HCT116 (cell line): ENCODE measurements at regions not wholly inside any gene's neighbourhood (a gene's known extent, or its start where the extent isn't known, plus 50 kb on each side); places are given as distances from the start of the nearest gene placed in this dataset.

Source experiments
- ATAC-seq: fragments of 200-7000 bp; cut with Tn5 transposase; 2 replicates; pipeline ENCODE4 v1.9.1; 2020; ENCODE audit warnings: mild to moderate bottlenecking, moderate library complexity
- BruUV-seq: library from RNA; stranded (reverse); fragments of 400-500 nt; replicated peaks from 2 replicates; lab custom pipeline; 2021; lab: Mats Ljungman, UMichigan
- CTCF ChIA-PET: fragments of 300-600 bp; sonication (Branson Sonifier 250); formaldehyde crosslinking; loops from one replicate; lab custom pipeline; 2021; ENCODE audit warnings: antibody characterized with exemption; lab: Charles Lee
- POLR2A ChIA-PET: fragments of 300-600, 350-600 bp; sonication (Branson Sonifier 250); formaldehyde crosslinking; loops from one replicate; lab custom pipeline; 2021; ENCODE audit warnings: antibody characterized with exemption; lab: Charles Lee
- RAD21 ChIA-PET, 2 experiments: fragments of 300-600 bp; sonication (Branson Sonifier 250); formaldehyde crosslinking; loops; one replicate each; lab custom pipeline; 2023; ENCODE audit warnings: low total read pairs in 2 of 2; ENCODE audit not compliant: uncharacterized antibody in 2 of 2, unreplicated experiment in 2 of 2, low non-redundant PET in 1 of 2; lab: Charles Lee
- DNase-seq: peaks from one replicate; pipeline ENCODE4 v3.0.0-alpha.2; 2010; ENCODE audit warnings: low read depth, low spot score
- H2AFZ ChIP-seq: fragments of 200-600 bp; shearing (Covaris generic), sonication (generic); 2 replicates; pipeline ENCODE4 v1.6.1; 2017; ENCODE audit warnings: low read depth, mixed run types, mixed read lengths, antibody characterized with exemption, low read length; ENCODE audit not compliant: poor library complexity, severe bottlenecking
- H3K27ac ChIP-seq: 2 replicates; pipeline ENCODE4 v1.5.1; 2012; ENCODE audit warnings: low read depth, low read length
- H3K27me3 ChIP-seq: fragments of 200-600 bp; sonication (generic); 2 replicates; pipeline ENCODE4 v1.6.1; 2016; ENCODE audit warnings: mixed run types, low read length, mixed read lengths; ENCODE audit not compliant: insufficient read depth
- H3K36me3 ChIP-seq, 2 experiments: fragments of 200-500 bp in 1 of 2; fragments of 200-600 bp in 1 of 2; sonication (Bioruptor generic) in 1 of 2; sonication (generic) in 1 of 2; 2 replicates each; pipeline versions ENCODE4 v1.5.1 to v1.6.1; 2014 to 2016; ENCODE audit warnings: low read length in 2 of 2, inconsistent platforms in 1 of 2, mixed read lengths in 1 of 2, mixed run types in 1 of 2; ENCODE audit not compliant: insufficient read depth in 2 of 2, control insufficient read depth in 1 of 2
- H3K4me1 ChIP-seq, 2 experiments: fragments of 200-600 bp in 1 of 2; sonication (generic) in 1 of 2; 2 replicates each; pipeline versions ENCODE4 v1.5.1 to v1.6.1; 2012 to 2017; ENCODE audit warnings: low read length in 2 of 2, inconsistent platforms in 1 of 2, mild to moderate bottlenecking in 1 of 2, mixed read lengths in 1 of 2, mixed run types in 1 of 2, moderate library complexity in 1 of 2; ENCODE audit not compliant: insufficient read depth in 2 of 2, control insufficient read depth in 1 of 2
- H3K4me2 ChIP-seq: fragments of 200-600 bp; sonication (generic); 2 replicates; pipeline ENCODE4 v1.6.1; 2017; ENCODE audit warnings: mixed run types, low read length, mixed read lengths
- H3K4me3 ChIP-seq, 2 experiments: fragments of 200-600 bp in 1 of 2; sonication (generic) in 1 of 2; replicated peaks in 1 of 2; 2 replicates each; pipeline ENCODE4 v1.5.1; 2011 to 2016; ENCODE audit warnings: low read length in 2 of 2, control low read depth in 1 of 2, low read depth in 1 of 2, mild to moderate bottlenecking in 1 of 2, mixed read lengths in 1 of 2, mixed run types in 1 of 2
- H3K79me2 ChIP-seq: fragments of 200-600 bp; sonication (generic); 2 replicates; pipeline ENCODE4 v1.6.1; 2017; ENCODE audit warnings: mild to moderate bottlenecking, mixed run types, low read length, moderate library complexity, mixed read lengths; ENCODE audit not compliant: insufficient read depth
- H3K9ac ChIP-seq: fragments of 200-600 bp; sonication (generic); 2 replicates; pipeline ENCODE4 v1.6.1; 2016; ENCODE audit warnings: low read length, mixed read lengths
- H3K9me2 ChIP-seq: fragments of 200-600 bp; sonication (generic), shearing (Covaris generic); 2 replicates; pipeline ENCODE4 v1.6.1; 2017; ENCODE audit warnings: mixed run types, mild to moderate bottlenecking, moderate library complexity; ENCODE audit not compliant: insufficient read depth
- H3K9me3 ChIP-seq, 2 experiments: fragments of 200-500 bp in 1 of 2; fragments of 200-600 bp in 1 of 2; sonication (Bioruptor generic) in 1 of 2; sonication (generic) in 1 of 2; 2 replicates each; pipeline ENCODE4 v1.6.1; 2014 to 2017; ENCODE audit warnings: low read length in 2 of 2, mixed read lengths in 2 of 2, inconsistent platforms in 1 of 2, low read depth in 1 of 2, mild to moderate bottlenecking in 1 of 2, mixed run types in 1 of 2, moderate library complexity in 1 of 2; ENCODE audit not compliant: control insufficient read depth in 1 of 2, insufficient read depth in 1 of 2
- H4K20me1 ChIP-seq: fragments of 200-600 bp; sonication (generic), shearing (Covaris generic); 2 replicates; pipeline ENCODE4 v1.6.1; 2017; ENCODE audit warnings: mixed run types, mild to moderate bottlenecking, moderate library complexity; ENCODE audit not compliant: insufficient read depth
- CBX3 ChIP-seq: IDR thresholded peaks from 2 replicates; pipeline ENCODE4 v1.6.1; 2012; ENCODE audit warnings: low read depth
- CEBPB ChIP-seq: IDR thresholded peaks from 2 replicates; pipeline ENCODE4 v1.6.1; 2012; ENCODE audit warnings: low read depth
- ELF1 ChIP-seq: IDR thresholded peaks from 2 replicates; pipeline ENCODE4 v1.6.1; 2012; ENCODE audit warnings: low read depth, borderline replicate concordance
- EZH2 ChIP-seq: fragments of 200-600 bp; sonication (generic); IDR thresholded peaks from 2 replicates; pipeline ENCODE4 v1.6.1; 2017; ENCODE audit warnings: antibody characterized with exemption, mixed run types
- EZH2phosphoT487 ChIP-seq: fragments of 200-600 bp; IDR thresholded peaks from 2 replicates; pipeline ENCODE4 v1.6.1; 2018; ENCODE audit warnings: antibody characterized with exemption, borderline replicate concordance
- FOSL1 ChIP-seq: IDR thresholded peaks from 2 replicates; pipeline ENCODE4 v1.6.1; 2012; ENCODE audit warnings: low read depth
- JUND ChIP-seq: IDR thresholded peaks from 2 replicates; pipeline ENCODE4 v1.6.1; 2012
- POLR2A ChIP-seq: IDR thresholded peaks from 2 replicates; pipeline ENCODE4 v1.7.0; 2011; ENCODE audit warnings: borderline replicate concordance; ENCODE audit not compliant: insufficient read depth, insufficient read length; ENCODE audit errors: extremely low read depth
- POLR2AphosphoS5 ChIP-seq: IDR thresholded peaks from 2 replicates; pipeline ENCODE4 v1.6.1; 2011; ENCODE audit warnings: mild to moderate bottlenecking, low read depth, low read length, moderate library complexity
- SIN3A ChIP-seq: IDR thresholded peaks from 2 replicates; pipeline ENCODE4 v1.6.1; 2012; ENCODE audit warnings: low read depth
- SP1 ChIP-seq: IDR thresholded peaks from 2 replicates; pipeline ENCODE4 v1.6.1; 2012; ENCODE audit warnings: low read depth
- SRF ChIP-seq: IDR thresholded peaks from 2 replicates; pipeline ENCODE4 v1.6.1; 2012; ENCODE audit warnings: low read depth
- YY1 ChIP-seq: IDR thresholded peaks from 2 replicates; pipeline ENCODE4 v1.6.1; 2011; ENCODE audit warnings: low read length, low read depth, moderate library complexity, mild to moderate bottlenecking; ENCODE audit not compliant: insufficient replicate concordance; ENCODE audit errors: extremely low read depth
- ZFX ChIP-seq: fragments of 450-650 bp; IDR thresholded peaks from 2 replicates; pipeline ENCODE4 v1.6.1; 2017
- ZNF274 ChIP-seq: fragments of 200-500 bp; sonication (Bioruptor generic); IDR thresholded peaks from 2 replicates; pipeline ENCODE4 v1.6.1; 2014; ENCODE audit warnings: mild to moderate bottlenecking, low read depth, low read length, inconsistent platforms
- intact Hi-C: fragments of 100-400 bp; cut with micrococcal nuclease; formaldehyde crosslinking; loops from 2 replicates; pipeline ENCODE4 v1.10.0; 2022
- TF ChIP-seq, protein P1 (sequence below): IDR thresholded peaks from 2 replicates; pipeline ENCODE4 v1.6.1; 2012
- TF ChIP-seq, protein P2 (sequence below): IDR thresholded peaks from 2 replicates; pipeline ENCODE4 v1.6.1; 2012; ENCODE audit warnings: low read depth
- TF ChIP-seq, protein P3 (sequence below): IDR thresholded peaks from 2 replicates; pipeline ENCODE4 v1.6.1; 2012

DNA sequence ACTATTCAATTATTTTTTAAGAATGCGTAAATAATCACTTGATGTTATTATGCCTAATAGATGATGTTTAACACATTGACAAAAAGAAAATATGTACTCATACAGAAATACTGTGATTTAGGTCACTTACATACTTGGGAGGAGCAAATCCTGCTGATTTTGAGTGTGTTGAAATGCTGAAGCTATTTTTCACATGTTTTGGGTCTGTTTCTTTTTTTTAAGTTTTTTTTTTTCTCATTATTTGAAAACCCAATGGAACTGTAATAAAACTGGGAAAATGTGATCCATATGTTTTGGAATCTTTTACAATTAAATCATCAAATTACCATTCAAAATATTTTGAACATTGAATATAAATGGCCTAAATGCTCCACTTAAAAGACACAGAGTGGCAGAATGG is 366.2 kb upstream of the ADAMTS5 start:
- ATAC-seq (no peak), DNase-seq (no peak)
- ChIA-PET CTCF (no interaction called here), RAD21 (no interaction called here), POLR2A (no interaction called here)
- Histone ChIP-seq H3K9me3 (peaks cover 3 to 39% of the 10 kb centered on the region in 2 experiments; a peak in 2 of 4 replicates), H3K9ac (no peak overlapping the region), H3K27ac (no peak overlapping the region), H2AFZ (no peak overlapping the region), H3K4me2 (no peak overlapping the region), H3K4me1 (no peaks in the 10 kb centered on the region), H3K79me2 (no peaks in the 10 kb centered on the region), H3K4me3 (no peak overlapping the region), H3K9me2 (no peaks in the 10 kb centered on the region), H3K27me3 (no peaks in the 10 kb centered on the region), H3K36me3 (no peaks in the 10 kb centered on the region), H4K20me1 (no peaks in the 10 kb centered on the region)
- TF ChIP-seq EZH2phosphoT487 (no peak), SRF (no peak), CBX3 (no peak), SIN3A (no peak), ZNF274 (no peak)
- TF ChIP-seq, protein P1, sequence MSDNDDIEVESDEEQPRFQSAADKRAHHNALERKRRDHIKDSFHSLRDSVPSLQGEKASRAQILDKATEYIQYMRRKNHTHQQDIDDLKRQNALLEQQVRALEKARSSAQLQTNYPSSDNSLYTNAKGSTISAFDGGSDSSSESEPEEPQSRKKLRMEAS = no peak
- intact Hi-C loops = no loop called here
- BruUV-seq = no TSS peak

DNA sequence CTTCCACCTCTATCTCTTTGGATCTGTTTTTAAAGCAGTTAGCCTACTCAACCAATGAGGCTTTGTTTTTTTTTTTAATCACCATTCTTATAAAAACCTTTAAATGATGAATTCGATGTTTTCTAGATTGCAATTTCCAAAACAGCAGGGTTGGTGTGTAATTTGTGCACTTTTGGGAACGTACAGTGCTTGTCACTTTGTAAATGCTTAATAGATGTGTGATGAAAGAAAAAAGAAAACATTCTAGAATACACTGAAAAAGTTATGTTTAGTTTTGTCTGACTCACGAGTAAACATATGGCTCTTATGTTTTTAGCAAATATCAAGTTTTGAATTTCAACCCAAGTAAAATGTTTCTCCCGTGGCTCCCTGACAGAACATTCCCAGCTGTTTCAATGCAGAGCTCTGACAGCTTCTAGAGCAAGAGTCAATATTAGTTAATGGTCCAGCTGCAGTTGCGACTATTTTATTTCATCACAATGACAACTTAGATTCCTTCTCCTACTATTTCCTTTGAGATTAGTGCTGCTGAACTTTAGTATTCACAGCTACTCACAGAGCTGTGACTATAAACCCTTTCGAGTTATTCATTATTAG is 362.5 kb upstream of the ADAMTS5 start:
- no peaks in the 10 kb centered on the region for H3K36me3 ChIP-seq
- BruUV-seq = no TSS peak
- CTCF ChIA-PET = no interaction called here
- no peak for DNase-seq
- no peak overlapping the region for H3K4me2 ChIP-seq
- TF ChIP-seq POLR2AphosphoS5 (no peak), ZNF274 (no peak), POLR2A (no peak), JUND (no peak), ELF1 (no peak), FOSL1 (no peak), EZH2 (no peak), EZH2phosphoT487 (no peak), YY1 (no peak), SRF (no peak), ZFX (no peak), CEBPB (no peak), SP1 (no peak)
- TF ChIP-seq, protein P1 = no peak
- TF ChIP-seq, protein P2, sequence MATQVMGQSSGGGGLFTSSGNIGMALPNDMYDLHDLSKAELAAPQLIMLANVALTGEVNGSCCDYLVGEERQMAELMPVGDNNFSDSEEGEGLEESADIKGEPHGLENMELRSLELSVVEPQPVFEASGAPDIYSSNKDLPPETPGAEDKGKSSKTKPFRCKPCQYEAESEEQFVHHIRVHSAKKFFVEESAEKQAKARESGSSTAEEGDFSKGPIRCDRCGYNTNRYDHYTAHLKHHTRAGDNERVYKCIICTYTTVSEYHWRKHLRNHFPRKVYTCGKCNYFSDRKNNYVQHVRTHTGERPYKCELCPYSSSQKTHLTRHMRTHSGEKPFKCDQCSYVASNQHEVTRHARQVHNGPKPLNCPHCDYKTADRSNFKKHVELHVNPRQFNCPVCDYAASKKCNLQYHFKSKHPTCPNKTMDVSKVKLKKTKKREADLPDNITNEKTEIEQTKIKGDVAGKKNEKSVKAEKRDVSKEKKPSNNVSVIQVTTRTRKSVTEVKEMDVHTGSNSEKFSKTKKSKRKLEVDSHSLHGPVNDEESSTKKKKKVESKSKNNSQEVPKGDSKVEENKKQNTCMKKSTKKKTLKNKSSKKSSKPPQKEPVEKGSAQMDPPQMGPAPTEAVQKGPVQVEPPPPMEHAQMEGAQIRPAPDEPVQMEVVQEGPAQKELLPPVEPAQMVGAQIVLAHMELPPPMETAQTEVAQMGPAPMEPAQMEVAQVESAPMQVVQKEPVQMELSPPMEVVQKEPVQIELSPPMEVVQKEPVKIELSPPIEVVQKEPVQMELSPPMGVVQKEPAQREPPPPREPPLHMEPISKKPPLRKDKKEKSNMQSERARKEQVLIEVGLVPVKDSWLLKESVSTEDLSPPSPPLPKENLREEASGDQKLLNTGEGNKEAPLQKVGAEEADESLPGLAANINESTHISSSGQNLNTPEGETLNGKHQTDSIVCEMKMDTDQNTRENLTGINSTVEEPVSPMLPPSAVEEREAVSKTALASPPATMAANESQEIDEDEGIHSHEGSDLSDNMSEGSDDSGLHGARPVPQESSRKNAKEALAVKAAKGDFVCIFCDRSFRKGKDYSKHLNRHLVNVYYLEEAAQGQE = no peak
- TF ChIP-seq, protein P3, sequence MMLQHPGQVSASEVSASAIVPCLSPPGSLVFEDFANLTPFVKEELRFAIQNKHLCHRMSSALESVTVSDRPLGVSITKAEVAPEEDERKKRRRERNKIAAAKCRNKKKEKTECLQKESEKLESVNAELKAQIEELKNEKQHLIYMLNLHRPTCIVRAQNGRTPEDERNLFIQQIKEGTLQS = no peak
- no peak overlapping the region for H2AFZ ChIP-seq
- no peak overlapping the region for H3K9ac ChIP-seq
- H3K9me2 ChIP-seq = no peaks in the 10 kb centered on the region
- H3K4me3 ChIP-seq = no peak overlapping the region
- H3K79me2 ChIP-seq = no peaks in the 10 kb centered on the region
- POLR2A ChIA-PET = no interaction called here
- intact Hi-C loops = no loop called here
- no peaks in the 10 kb centered on the region for H3K4me1 ChIP-seq
- H3K27ac ChIP-seq = no peak overlapping the region
- RAD21 ChIA-PET = no interaction called here
- no peaks in the 10 kb centered on the region for H3K27me3 ChIP-seq
- peaks cover 7 to 45% of the 10 kb centered on the region in 2 experiments; a peak in 2 of 4 replicates for H3K9me3 ChIP-seq
- no peak for ATAC-seq
- no peaks in the 10 kb centered on the region for H4K20me1 ChIP-seq
